Activated CD8-positive, alpha-beta T cell treated with anti-CD3 and anti-CD28 coated beads, Interleukin-2, amount 10 ng/mL, durations not matched to agents 7 days and 5 days (primary cell): ENCODE measurements at regions not wholly inside any gene's neighbourhood (a gene's known extent, or its start where the extent isn't known, plus 50 kb on each side); places are given as distances from the start of the nearest gene placed in this dataset.
"Not testable (repeated sequence)": the region's sequence is repeated elsewhere in the genome, so short reads cannot be mapped to it uniquely, and the experiment has no call there.

Source experiments
- ATAC-seq: fragments of 150-1000 bp; cut with Tn5 transposase; one replicate; pipeline ENCODE4 v1.10.0; 2021; ENCODE audit warnings: moderate library complexity
- CTCF ChIA-PET: fragments of 350-600 bp; sonication (Branson Sonifier 250); formaldehyde crosslinking; loops from one replicate; lab custom pipeline; 2021; ENCODE audit warnings: antibody characterized with exemption; lab: Charles Lee
- POLR2A ChIA-PET: fragments of 350-600 bp; sonication (Branson Sonifier 250); formaldehyde crosslinking; loops from one replicate; lab custom pipeline; 2021; ENCODE audit warnings: antibody characterized with exemption; lab: Charles Lee
- DNase-seq: peaks from one replicate; pipeline ENCODE4 v3.0.0-alpha.2; 2020
- H3K27ac Mint-ChIP-seq: one replicate; pipeline ENCODE4 v1.8.0; 2021; ENCODE audit warnings: mild to moderate bottlenecking, mixed read lengths
- H3K27me3 Mint-ChIP-seq: one replicate; pipeline ENCODE4 v1.8.0; 2021; ENCODE audit warnings: low read depth, mixed read lengths
- H3K36me3 Mint-ChIP-seq: one replicate; pipeline ENCODE4 v1.8.0; 2021; ENCODE audit warnings: low read depth, mixed read lengths
- H3K4me1 Mint-ChIP-seq: one replicate; pipeline ENCODE4 v1.8.0; 2021; ENCODE audit warnings: low read depth, mixed read lengths
- H3K4me3 Mint-ChIP-seq: one replicate; pipeline ENCODE4 v1.8.0; 2021; ENCODE audit warnings: mild to moderate bottlenecking, mixed read lengths
- H3K9me3 Mint-ChIP-seq: one replicate; pipeline ENCODE4 v1.8.0; 2022; ENCODE audit warnings: mixed read lengths; ENCODE audit not compliant: insufficient read depth

DNA sequence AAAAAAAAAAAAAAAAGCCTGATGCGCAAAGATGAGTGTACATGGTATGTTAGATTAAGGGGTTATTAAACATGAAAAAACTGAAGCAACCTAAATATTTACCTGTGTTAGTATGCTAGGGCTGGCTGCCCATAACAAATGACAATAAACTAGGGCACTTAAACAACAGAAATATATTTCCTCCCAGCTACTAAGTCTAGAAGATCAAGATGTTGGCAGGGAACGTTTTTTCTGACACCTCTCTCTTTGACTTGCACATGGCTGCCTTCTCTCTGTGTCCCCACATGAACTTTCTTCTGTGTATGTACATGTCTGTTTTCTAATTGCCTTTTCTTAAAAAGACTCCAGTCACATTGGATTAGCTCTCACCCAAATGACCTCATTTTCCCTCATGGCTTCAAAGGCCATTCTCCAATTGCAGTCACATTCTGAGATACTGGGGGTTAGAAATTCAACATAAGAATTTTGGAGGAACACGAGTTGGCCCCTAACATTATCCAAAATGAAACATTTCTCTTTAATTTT, 694.5 kb downstream of the CDH9 start:
- Mint-ChIP-seq H3K9me3 (peaks cover 16% of the 10 kb centered on the region), H3K36me3 (no peaks in the 10 kb centered on the region), H3K27ac (no peak overlapping the region), H3K4me3 (no peak overlapping the region), H3K4me1 (no peaks in the 10 kb centered on the region), H3K27me3 (no peaks in the 10 kb centered on the region)
- DNase-seq (no peak), ATAC-seq (no peak)
- CTCF ChIA-PET = no interaction called here
- POLR2A ChIA-PET = no interaction called here

DNA sequence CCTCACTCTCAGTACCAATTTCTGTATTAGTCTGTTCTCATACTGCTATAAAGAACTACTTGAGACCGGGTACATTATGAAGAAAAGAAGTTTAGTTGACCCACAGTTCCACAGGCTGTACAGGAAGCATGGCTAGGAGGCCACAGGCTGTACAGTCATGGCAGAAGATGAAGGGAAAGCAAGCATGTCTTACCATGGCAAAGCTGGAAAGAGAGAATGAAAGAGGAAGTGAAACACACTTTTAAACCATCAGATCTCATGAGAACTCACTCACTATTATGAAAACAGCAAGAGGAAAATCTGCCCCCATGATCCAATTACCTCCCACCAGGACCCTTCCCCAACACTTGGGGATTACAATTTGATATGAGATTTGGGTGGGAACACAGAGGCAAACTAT, 698.8 kb downstream of the CDH9 start:
- Mint-ChIP-seq H3K27ac (no peak overlapping the region), H3K4me1 (no peaks in the 10 kb centered on the region), H3K36me3 (no peaks in the 10 kb centered on the region), H3K27me3 (no peaks in the 10 kb centered on the region), H3K9me3 (peaks cover 32% of the 10 kb centered on the region), H3K4me3 (no peak overlapping the region)
- no peak for ATAC-seq
- ChIA-PET POLR2A (no interaction called here), CTCF (no interaction called here)
- DNase-seq = no peak

DNA sequence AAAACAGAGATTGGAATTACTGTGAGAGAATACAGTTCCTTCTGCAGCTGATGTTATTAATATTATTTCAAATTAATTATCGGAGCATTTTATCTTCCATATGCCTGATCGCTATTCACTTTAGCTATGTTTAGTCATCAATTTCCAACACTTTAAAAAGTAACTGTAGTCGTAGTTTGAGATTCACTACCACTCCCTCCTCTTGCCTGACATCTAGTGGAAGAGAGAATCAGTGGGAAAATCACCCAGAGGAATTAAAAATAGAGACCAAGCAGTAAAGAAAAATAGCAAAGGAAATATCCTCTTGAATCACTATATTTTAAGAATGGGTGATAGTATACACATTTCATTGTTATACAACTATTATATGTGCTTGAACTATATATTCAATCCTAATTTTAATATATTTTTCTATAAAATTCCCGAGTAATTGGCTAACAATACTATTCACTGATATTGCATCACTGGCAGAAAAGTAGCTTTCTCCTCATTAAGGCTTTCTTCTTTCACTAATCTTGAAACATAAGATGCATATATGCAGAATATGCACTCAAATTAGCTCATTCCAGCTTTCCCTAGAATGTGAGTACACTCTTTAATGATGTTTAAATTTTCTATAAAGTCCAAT, 708.7 kb downstream of the CDH9 start:
- no peaks in the 10 kb centered on the region for H3K4me1 Mint-ChIP-seq
- no peak overlapping the region for H3K4me3 Mint-ChIP-seq
- H3K36me3 Mint-ChIP-seq = no peaks in the 10 kb centered on the region
- H3K9me3 Mint-ChIP-seq = peaks cover 9% of the 10 kb centered on the region
- H3K27me3 Mint-ChIP-seq = no peaks in the 10 kb centered on the region
- H3K27ac Mint-ChIP-seq = no peak overlapping the region
- CTCF ChIA-PET = no interaction called here
- no peak for ATAC-seq
- POLR2A ChIA-PET = no interaction called here
- DNase-seq = no peak

DNA sequence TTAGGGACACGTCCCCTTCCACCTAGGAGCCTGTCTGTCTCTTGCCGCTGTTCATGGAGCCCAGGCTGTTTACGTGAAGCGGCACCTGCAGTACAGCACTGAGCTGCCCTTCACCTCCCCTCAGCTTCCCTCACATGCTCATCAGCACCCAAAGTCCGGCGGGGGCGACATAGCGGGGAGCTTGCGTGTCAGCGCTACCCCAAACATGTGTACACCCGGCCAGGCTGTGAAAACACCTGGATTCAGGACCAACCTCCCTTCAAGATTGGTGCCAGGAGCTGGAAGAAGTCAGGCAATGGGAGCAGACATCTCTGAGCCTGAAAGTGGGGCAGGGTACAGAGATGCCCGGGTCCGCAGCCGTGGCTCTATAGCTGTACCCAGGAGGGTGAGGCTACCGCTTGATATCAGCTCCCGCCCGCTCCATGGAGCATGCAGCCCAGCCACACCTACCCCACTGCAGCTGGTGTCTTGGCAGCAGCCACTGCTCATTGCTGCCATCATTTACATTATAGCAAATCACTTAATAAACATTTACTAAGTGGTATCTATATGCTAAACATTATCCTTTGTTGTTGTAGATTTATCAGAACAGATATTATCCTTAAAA, 712.1 kb downstream of the CDH9 start:
- ATAC-seq (no peak), DNase-seq (no peak)
- no peak overlapping the region for H3K27ac Mint-ChIP-seq
- H3K9me3 Mint-ChIP-seq = peaks cover 9% of the 10 kb centered on the region
- H3K4me3 Mint-ChIP-seq = no peak overlapping the region
- CTCF ChIA-PET = no interaction called here
- H3K27me3 Mint-ChIP-seq = no peaks in the 10 kb centered on the region
- no peaks in the 10 kb centered on the region for H3K4me1 Mint-ChIP-seq
- no peaks in the 10 kb centered on the region for H3K36me3 Mint-ChIP-seq
- POLR2A ChIA-PET = no interaction called here

DNA sequence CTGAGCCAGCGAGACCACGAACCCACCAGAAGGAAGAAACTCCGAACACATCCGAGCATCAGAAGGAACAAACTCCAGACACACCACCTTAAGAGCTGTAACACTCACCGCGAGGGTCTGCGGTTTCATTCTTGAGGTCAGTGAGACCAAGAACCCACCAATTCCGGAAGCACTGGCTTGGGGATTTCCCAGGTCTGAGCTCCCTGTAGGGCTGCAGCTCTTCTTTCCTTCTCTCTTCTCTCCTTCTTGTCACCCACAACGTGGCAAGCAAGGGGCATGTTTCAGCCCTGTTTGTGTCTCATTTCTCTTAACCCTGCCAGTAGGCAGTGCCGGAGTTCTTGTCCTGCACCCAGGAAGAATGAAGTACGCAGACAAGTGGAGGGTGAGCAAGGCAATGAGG, 713.0 kb downstream of the CDH9 start:
- H3K36me3 Mint-ChIP-seq, H3K27ac Mint-ChIP-seq, H3K4me3 Mint-ChIP-seq, DNase-seq, H3K27me3 Mint-ChIP-seq, POLR2A ChIA-PET, H3K4me1 Mint-ChIP-seq, CTCF ChIA-PET, H3K9me3 Mint-ChIP-seq, ATAC-seq: not testable (repeated sequence)

DNA sequence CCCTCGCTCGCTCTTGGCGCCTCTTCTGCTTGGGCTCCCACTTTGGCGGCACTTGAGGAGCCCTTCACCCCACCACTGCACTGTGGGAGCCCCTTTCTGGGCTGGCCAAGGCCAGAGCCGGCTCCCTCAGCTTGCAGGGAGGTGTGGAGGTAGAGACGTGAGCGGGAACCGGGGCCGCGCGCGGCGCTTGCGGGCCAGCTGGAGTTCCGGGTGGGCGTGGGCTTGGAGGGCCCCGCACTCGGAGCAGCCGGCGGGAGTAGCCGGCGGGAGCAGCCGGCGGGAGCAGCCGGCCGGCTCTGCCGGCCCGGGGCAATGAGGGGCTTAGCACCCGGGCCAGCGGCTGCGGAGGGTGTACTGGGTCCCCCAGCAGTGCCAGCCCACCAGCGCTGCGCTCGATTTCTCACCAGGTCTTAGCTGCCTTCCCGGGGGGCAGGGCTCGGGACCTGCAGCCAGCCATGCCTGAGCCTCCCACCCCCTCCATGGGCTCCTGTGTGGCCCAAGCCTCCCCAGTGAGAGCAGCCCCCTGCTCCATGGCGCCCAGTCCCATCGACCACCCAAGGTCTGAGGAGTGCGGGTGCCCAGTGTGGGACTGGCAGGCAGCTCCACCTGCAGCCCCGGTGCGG, 714.0 kb downstream of the CDH9 start:
- ATAC-seq, POLR2A ChIA-PET, H3K36me3 Mint-ChIP-seq, CTCF ChIA-PET, H3K27ac Mint-ChIP-seq, H3K9me3 Mint-ChIP-seq, H3K4me3 Mint-ChIP-seq, H3K4me1 Mint-ChIP-seq, H3K27me3 Mint-ChIP-seq, DNase-seq: not testable (repeated sequence)

DNA sequence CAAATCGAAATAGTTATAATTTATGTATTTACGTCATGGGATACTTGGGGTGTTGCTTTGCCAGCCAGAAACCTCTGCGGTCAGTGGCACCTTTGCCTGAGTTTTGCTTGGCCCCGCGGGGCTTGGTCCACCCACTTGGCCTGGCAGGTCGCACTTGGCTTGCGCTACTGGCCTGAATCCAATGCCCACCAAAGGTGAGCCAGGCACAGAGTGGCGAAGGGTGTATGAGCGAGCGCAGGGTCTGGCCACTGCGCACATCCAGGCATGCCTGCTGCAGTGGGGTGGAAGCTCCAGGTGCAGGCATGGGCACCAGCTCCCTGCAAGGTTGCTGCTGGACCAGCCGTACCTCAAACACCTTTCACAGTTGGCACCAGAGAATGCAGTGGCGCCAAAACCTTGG, 714.6 kb downstream of the CDH9 start:
- POLR2A ChIA-PET = no interaction called here
- peaks cover 9% of the 10 kb centered on the region for H3K9me3 Mint-ChIP-seq

DNA sequence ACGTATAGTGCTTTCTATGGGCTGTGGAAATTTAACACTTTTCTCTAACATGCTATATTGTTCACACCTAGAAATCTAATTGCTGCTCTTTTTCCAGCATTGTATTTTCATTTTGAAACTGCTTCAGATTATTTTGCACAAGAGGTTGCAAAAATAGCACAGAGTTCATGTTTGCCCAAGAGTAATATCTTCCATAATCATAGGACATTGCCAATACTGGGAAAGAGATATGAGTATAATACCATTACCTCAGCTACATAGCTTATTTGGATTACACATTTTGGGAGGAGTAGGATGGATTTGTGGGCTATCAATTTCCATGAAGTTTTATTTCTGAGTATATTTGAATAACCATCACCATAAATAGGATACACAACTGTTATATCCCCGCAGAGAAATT, 717.1 kb downstream of the CDH9 start:
- Mint-ChIP-seq H3K27me3 (no peaks in the 10 kb centered on the region), H3K4me1 (no peaks in the 10 kb centered on the region), H3K36me3 (no peaks in the 10 kb centered on the region), H3K27ac (no peak overlapping the region), H3K9me3 (peaks cover 13% of the 10 kb centered on the region), H3K4me3 (no peak overlapping the region)
- DNase-seq (no peak), ATAC-seq (no peak)
- ChIA-PET POLR2A (no interaction called here), CTCF (no interaction called here)

More for the DNA sequence above, 714.6 kb downstream of the CDH9 start:
- Mint-ChIP-seq H3K4me3 (no peak overlapping the region), H3K27me3 (no peaks in the 10 kb centered on the region), H3K36me3 (no peaks in the 10 kb centered on the region), H3K4me1 (no peaks in the 10 kb centered on the region), H3K27ac (no peak overlapping the region)
- DNase-seq (no peak), ATAC-seq (no peak)
- CTCF ChIA-PET = no interaction called here

DNA sequence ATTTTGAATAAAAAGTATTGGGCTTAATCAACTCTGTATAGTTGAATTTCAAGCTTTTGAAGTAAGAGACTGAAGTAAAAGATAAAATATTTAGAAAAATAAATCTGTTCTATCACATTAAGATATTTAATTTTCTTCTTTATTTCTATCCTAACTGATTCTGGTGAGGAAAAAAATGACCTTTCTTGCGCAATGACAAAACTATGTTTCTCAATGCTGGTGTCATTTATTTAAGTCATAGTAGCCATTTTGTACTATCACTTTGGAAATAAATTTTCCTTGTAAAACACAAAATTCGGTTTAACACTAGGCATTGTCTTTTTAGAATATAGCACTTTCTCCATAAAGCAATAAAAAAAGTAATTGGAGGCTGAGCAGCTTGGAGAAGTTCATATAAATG, 728.0 kb downstream of the CDH9 start:
- ATAC-seq = no peak
- no peaks in the 10 kb centered on the region for H3K4me1 Mint-ChIP-seq
- ChIA-PET POLR2A (no interaction called here), CTCF (no interaction called here)
- no peak for DNase-seq
- no peaks in the 10 kb centered on the region for H3K36me3 Mint-ChIP-seq
- no peaks in the 10 kb centered on the region for H3K27me3 Mint-ChIP-seq
- H3K4me3 Mint-ChIP-seq = no peak overlapping the region
- H3K9me3 Mint-ChIP-seq = peaks cover 3% of the 10 kb centered on the region
- no peak overlapping the region for H3K27ac Mint-ChIP-seq

DNA sequence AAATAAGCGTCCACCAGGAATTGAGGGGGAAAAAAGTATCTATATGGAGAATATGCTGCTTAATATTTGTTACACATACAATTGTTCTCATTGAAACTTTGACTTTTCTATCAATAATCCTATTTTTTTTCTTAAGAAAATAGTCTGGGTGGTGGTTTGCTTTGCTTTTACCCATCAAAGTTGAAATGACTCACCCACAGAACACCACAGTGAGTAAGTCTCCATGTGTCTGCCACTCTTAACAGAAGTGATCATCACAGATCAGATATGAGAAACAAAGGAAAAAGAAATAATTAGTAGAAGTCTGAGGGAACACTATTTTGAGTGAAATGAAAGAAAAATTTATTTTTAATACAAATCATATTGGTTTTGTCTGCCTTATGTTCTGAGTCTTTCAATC, 742.8 kb downstream of the CDH9 start:
- Mint-ChIP-seq H3K9me3 (peaks cover 2% of the 10 kb centered on the region), H3K36me3 (no peaks in the 10 kb centered on the region), H3K4me3 (no peak overlapping the region), H3K4me1 (no peaks in the 10 kb centered on the region), H3K27me3 (no peaks in the 10 kb centered on the region), H3K27ac (no peak overlapping the region)
- ChIA-PET CTCF (no interaction called here), POLR2A (no interaction called here)
- ATAC-seq (no peak), DNase-seq (no peak)

DNA sequence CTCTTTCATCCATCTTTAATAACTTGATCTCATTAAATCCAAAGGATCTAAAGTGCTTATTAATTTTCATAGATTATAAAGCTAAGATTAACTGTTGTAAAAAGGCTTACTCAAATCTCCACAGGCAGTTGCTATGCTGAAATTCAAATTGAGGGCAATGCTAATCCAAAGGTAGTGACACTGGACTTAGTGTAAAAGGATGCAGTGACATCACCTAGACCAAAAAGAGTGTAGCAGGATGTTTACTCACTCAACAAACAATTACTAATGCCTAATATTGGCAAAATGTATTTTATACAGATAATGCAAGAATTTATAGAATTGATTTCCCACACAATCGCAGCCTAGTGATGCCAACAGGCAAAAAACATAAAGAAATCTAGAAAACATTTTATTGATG, 756.2 kb downstream of the CDH9 start:
- Mint-ChIP-seq H3K27me3 (no peaks in the 10 kb centered on the region), H3K4me3 (no peak overlapping the region), H3K27ac (no peak overlapping the region), H3K4me1 (no peaks in the 10 kb centered on the region), H3K9me3 (peaks cover 19% of the 10 kb centered on the region), H3K36me3 (no peaks in the 10 kb centered on the region)
- no peak for DNase-seq
- ChIA-PET CTCF (no interaction called here), POLR2A (no interaction called here)
- ATAC-seq = no peak

DNA sequence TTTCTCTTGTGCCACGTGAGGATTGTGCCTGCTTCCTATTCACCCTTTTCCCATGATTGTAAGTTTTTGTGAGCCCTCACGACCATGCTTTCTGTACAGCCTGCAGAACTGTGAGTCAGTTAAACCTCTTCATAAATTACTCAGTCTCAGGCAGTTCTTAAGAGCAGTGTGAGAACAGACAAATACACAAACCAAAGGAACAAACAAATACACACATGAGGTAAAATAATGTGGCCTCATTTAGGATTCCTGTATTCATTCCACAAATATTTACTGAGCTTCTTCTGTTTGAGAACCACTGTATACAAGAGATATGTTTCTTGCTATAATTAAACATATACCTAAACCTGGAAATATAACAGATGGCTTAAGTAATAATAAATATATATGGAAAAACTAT, 760.3 kb downstream of the CDH9 start:
- ATAC-seq (no peak), DNase-seq (no peak)
- POLR2A ChIA-PET = no interaction called here
- Mint-ChIP-seq H3K4me1 (no peaks in the 10 kb centered on the region), H3K9me3 (peaks cover 19% of the 10 kb centered on the region), H3K27ac (no peak overlapping the region), H3K27me3 (no peaks in the 10 kb centered on the region), H3K4me3 (no peak overlapping the region), H3K36me3 (no peaks in the 10 kb centered on the region)
- CTCF ChIA-PET = no interaction called here
